Activated naive CD4-positive, alpha-beta T cell treated with anti-CD3 and anti-CD28 coated beads, Interleukin-2, amount 50 U/mL, for 16 hours (primary cell): ENCODE measurements at regions not wholly inside any gene's neighbourhood (a gene's known extent, or its start where the extent isn't known, plus 50 kb on each side); places are given as distances from the start of the nearest gene placed in this dataset.

Experiments used
- DNase-seq: peaks from one replicate; pipeline ENCODE4 v3.0.0-alpha.2; 2020

- DNase-seq = no peak
Observed at GRCh38 chr1:87439821-87440220, 111.1 kb downstream of the LMO4 start.

DNA sequence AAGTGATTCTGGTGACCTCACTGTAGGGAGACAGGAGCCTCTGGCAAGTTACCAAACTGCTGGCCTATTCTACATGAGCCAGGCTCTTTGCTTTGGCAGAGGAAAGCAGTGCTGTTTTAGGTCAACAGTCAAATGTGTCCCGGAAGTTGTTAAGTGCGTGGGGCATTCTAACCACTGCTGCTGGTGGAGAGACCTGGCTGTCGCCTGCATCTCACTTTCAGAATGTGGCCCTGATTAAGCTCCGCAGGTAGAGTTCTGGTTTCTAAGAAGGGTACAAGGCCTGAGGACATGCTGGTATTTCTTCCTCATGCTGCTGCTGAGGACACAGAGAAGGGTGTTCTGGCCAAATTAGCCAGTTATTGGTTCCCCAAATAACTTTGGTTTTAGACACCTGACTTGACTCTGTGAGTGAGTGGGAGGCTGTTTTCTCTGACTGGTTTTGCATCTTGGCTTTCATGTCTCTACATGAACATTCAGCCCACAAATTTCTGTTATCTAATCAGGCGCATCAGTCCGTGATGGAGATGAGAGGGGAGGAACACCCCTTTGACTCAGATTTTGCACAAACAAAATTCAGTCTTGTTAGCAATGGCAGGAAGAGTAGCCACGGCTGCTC, 120.8 kb downstream of the LMO4 start:
- DNase-seq = no peak

GRCh38 chr1:87450136-87450535, 121.5 kb downstream of the LMO4 start:
- no peak for DNase-seq

- DNase-seq = peak; percentile 13
Observed at GRCh38 chr1:87450615-87451209, 122.0 kb downstream of the LMO4 start.

DNA sequence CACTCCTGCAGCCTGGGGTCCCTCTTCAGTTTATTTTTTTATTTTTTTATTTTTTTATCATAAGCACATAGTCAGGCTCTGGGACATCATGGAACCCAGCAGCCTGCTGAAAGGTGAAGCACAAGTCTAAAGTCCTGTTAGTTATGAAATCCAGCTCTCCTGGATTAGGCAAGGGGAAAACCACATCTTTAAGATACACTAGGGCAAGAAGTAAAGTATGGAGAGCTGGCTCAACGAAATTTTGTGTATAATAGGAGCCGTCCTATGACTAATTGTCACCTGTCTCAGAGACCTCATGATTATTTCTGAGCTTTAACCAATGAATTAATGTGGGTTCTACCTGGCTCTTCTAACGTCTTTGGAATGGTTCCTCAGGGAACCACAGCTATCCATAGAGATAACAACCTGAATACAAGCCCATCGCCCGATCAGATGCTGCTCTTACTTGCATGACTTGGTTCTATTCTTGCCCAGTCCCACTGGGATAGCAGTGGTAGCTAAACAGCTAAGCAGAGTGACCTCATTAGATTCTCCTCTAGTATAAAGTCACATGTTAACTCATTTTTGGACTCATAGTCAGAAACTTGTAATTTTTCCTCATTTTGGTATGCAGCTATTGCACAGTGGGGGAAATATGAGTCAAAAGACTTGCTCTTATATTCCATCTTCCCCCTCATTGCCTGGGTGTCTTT, 122.7 kb downstream of the LMO4 start:
- DNase-seq = no peak

- DNase-seq = no peak
Observed at GRCh38 chr1:87452648-87453047, 124.0 kb downstream of the LMO4 start.

DNA sequence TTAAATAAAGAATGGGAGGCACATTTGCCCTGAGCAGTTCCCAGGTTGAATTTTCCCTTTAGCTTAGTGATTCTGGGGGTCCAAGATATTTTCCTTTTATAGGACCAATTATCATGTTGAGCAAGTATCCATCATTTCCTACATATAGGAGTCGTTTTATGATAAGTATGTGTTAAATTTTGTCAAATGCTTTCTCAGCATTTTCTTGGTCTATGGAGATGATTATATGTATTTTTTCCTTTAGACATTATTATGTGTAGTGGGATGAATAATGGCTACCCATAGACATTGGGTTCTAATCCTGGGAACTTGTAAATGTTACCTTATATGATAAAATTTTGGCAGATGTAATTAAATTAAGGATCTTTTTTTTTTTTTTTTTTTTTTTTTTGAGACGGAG, 128.7 kb downstream of the LMO4 start:
- DNase-seq = no peak

- no peak for DNase-seq
Observed at GRCh38 chr1:87462894-87463293, 134.2 kb downstream of the LMO4 start.

DNA sequence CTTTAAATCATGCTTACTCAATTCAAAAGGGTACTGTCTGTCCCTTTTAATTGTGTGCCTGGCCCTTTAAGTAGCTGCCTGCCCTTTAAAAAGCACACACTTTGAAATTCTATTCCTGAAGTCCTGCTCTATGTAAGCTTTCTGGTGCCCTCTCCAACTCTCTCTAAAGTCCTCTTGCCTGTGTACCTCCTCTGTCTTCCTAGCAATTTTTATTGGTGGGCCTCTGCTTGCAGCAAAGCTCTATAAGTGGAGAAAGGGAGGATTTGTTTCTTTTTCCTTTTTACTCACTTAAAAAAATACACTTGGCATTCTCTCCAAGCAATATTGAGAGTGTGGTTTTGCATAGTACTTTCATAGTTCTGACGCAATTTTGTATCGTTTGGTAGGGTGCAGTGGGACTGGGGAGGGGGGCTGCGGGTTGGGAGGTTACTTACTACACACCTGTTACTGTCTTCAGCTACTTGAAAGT, 135.4 kb downstream of the LMO4 start:
- no peak for DNase-seq

- DNase-seq = no peak
Observed at GRCh38 chr1:87466621-87467020, 137.9 kb downstream of the LMO4 start.

GRCh38 chr1:87472716-87473115, 144.0 kb downstream of the LMO4 start:
- DNase-seq = no peak

DNA sequence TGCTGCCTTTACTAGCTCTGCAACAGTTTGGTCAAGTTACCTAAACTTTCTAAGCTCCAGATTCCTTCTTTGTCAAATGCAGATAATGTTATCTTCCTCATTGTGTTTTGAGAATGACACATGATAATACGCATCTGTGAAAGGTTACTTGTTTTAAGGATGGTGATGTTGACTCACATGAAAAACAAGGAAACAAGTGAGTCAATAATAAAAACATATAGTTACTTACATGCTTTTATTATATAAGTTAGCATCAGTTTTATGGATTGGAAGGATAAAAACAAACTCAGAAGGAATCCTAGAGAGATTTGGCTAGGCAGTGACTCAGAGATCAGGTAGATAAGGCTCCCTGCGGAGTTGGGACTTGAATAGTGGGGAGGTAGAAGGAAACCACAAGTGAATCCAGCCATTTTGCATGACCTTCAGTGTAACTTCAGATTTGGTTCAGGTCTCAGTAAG, 144.6 kb downstream of the LMO4 start:
- no peak for DNase-seq

DNA sequence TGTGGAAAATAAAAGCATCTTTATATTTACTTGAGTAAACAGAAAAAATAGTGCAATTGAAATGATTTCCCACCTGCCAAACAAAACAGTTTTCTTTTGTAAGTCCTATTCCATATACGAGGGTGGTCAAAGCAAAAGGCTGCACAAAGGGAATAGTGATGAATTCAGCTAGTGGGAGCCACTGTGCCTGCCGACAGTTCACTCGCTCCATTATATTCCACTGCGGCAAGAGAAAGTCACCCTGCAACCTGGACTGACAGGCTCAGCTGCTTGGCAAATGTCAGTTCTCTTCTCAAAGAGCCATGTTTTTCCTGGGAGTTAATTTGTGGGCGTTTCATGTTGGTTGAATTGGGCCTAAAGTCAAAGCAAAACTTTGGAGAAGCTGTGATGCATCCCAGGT, 145.4 kb downstream of the LMO4 start:
- no peak for DNase-seq

DNA sequence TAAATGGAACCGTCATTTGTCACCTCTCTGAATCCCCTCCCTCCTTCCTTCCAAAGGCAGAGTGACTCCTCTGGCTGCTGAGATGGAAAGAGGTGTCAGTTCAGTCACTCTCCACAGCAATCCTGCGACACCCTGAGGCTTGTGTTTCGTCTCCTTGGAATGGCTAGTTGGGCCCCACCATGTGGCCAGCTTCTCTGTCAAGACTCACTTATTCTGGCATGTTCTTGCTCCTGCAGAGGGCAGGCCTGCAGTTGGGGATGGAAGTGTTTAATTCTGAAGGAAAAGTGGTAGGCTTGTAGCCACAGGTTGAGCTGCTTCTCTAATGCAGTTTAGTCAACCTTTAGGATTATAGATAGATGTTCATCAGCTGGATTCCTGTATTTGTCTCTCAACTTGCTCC, 149.6 kb downstream of the LMO4 start:
- no peak for DNase-seq

GRCh38 chr1:87495147-87495546, 166.5 kb downstream of the LMO4 start:
- DNase-seq = no peak

DNA sequence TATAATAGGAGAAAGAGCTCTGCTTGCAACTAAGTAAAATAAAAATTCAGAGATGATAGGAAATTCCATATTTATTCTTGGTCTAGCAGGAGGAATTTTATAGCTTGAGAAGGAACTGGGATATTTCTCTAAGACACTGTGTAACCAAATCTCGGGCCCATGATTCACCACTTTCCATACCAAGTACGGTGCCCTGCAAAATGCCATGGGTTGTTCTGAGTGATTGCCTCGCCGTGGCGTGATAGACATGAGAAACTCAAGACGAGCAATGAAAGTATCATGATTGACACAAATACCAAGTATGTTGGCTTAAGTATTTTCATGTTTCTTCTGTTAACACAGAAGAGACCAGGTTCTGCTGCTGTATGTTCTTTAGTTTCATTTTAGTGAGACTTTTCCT, 167.2 kb downstream of the LMO4 start:
- DNase-seq = no peak

DNA sequence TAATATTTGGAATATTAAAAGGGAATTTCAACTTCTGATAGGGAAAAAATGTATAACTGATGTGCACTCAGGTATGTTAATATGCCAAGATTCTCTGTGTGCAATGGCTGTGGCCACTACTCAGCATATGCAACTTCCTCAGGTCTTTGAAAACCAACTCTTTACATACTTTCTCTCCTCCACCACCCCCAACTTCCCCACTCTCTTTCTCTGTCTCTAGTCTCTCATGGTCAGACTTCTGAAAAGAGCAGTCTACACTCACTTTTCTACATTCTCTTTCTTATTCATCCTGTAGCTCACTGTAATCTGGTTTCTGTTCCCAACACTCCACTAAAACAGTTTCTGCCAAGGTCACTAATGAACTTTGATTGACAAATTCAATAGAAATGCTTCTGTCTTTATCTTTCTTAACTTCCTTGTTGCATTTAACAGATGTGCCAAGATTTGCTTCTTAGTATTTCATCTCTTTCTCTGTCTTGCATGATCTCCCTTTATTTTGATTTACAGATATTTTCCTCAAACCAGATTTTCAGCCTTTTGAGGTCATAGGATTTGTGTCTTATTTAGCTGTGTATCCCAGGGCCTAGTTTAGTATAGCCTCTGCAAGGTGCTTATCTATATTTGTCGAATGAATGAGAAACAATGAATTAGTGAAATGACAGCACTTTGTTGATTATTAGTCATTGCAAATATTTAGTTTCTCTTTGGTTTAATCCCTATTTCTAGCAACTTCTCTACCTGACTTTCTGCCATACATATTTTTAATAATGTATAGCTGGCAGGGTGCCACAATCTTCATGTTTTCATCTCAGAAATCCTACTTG, 168.9 kb downstream of the LMO4 start:
- DNase-seq = no peak

- DNase-seq = no peak
Observed at GRCh38 chr1:87501738-87502137, 173.1 kb downstream of the LMO4 start.

- DNase-seq = no peak
Observed at GRCh38 chr1:87505391-87505983, 176.8 kb downstream of the LMO4 start.

GRCh38 chr1:87506147-87506546, 177.5 kb downstream of the LMO4 start:
- DNase-seq = no peak

GRCh38 chr1:87508247-87508787, 179.6 kb downstream of the LMO4 start:
- no peak for DNase-seq

- no peak for DNase-seq
Observed at GRCh38 chr1:87510540-87510939, 181.9 kb downstream of the LMO4 start.

DNA sequence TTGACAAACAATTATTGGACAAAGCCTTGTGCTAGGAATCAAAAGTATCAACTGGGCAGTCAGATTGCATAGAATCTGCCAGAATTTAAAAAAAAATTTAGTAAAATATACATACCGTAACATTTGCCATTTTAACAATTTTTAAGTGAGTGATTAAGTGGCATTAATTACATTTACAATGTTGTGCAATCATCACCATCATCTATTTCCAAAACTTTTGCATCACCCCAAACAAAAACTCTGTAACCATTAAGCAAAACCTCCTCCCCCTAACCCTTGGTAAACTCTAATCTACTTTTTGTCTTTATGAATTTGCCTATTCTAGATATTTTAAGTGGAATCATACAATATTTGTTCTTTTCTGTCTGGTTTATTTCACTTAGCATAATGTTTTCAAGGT, 182.8 kb downstream of the LMO4 start:
- no peak for DNase-seq
